WTC11 (cell line): ENCODE measurements at regions not wholly inside any gene's neighbourhood (a gene's known extent, or its start where the extent isn't known, plus 50 kb on each side); places are given as distances from the start of the nearest gene placed in this dataset.

Experiments
- CTCF ChIP-seq: fragments of 200-600 bp; IDR thresholded peaks from 2 replicates; pipeline ENCODE4 v1.8.0; 2022; ENCODE audit warnings: antibody characterized with exemption
- ETV6 ChIP-seq: sonication (generic); formaldehyde crosslinking; IDR thresholded peaks from 2 replicates; pipeline ENCODE4 v1.8.1; 2022; ENCODE audit warnings: mild to moderate bottlenecking, missing genetic modification reagents
- NFATC4 ChIP-seq: fragments of 250-450 bp; sonication (Bioruptor Pico); IDR thresholded peaks from 2 replicates; pipeline ENCODE4 v1.9.0; 2021; ENCODE audit warnings: mild to moderate bottlenecking
- TF ChIP-seq, protein P1 (sequence below): sonication (generic); formaldehyde crosslinking; IDR thresholded peaks from 2 replicates; pipeline ENCODE4 v1.8.1; 2023; ENCODE audit warnings: mild to moderate bottlenecking, missing genetic modification reagents, moderate library complexity

DNA sequence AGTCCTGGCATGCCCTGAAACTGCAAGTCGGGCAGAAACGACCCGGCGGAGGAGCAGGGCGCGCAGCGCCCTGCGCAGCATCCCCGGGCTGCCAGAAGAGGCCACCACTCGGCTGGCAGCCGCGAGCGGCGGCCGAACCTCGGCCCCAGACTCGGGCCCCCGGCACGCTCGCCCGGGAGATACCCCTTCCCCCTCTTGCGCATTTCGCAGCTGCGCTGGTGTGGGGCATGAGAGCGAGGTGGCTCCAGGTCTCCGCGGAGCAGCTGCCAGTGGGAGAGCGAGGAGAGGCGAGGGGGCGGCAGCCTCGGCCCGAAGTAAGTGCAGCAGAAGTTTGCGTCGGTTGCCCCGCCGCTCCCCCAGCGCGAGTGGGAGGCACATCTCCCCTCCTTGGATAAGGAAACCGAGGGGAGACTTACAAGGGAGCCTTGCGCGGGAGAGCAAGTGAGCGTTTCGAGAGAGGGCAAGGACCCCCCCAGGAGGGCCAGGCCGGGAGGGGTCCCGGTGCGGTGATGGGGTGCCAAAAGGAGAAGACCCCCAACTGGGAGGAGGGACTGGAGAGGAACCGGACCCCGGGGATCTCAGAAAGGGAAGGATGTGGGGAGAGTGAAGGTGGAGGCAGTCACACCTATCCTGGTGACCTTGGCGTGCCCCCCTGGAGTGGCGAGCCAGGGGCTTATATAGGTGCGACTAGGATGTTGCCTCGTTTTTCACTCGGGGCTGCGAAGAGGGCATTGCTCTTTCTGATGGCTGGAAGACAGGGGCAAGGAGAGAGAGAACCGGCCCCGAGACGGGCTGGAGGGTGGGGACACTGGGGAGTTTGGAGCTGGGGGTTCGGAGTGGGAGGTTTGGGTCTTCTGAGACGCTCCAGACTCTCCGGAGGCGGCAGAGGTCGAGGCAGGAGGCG is 256.3 kb downstream of the OTUD1 start:
- no peak for TF ChIP-seq CTCF
- TF ChIP-seq, protein P1, sequence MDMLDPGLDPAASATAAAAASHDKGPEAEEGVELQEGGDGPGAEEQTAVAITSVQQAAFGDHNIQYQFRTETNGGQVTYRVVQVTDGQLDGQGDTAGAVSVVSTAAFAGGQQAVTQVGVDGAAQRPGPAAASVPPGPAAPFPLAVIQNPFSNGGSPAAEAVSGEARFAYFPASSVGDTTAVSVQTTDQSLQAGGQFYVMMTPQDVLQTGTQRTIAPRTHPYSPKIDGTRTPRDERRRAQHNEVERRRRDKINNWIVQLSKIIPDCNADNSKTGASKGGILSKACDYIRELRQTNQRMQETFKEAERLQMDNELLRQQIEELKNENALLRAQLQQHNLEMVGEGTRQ, result no peak
- TF ChIP-seq ETV6, result no peak
- no peak for TF ChIP-seq NFATC4 (CRISPR knock-in tag)
